ENCODE measurements at regions not wholly inside any gene's neighbourhood (a gene's known extent, or its start where the extent isn't known, plus 50 kb on each side); places are given as distances from the start of the nearest gene placed in this dataset.
"Not testable (repeated sequence)": the region's sequence is repeated elsewhere in the genome, so short reads cannot be mapped to it uniquely, and the experiment has no call there.

GRCh38 chr10:9453871-9454270, 1399.4 kb downstream of the GATA3 start:
- not testable (repeated sequence) for DNase-seq

GRCh38 chr10:9469663-9470205, 1415.2 kb downstream of the GATA3 start:
- no peak for DNase-seq

DNA sequence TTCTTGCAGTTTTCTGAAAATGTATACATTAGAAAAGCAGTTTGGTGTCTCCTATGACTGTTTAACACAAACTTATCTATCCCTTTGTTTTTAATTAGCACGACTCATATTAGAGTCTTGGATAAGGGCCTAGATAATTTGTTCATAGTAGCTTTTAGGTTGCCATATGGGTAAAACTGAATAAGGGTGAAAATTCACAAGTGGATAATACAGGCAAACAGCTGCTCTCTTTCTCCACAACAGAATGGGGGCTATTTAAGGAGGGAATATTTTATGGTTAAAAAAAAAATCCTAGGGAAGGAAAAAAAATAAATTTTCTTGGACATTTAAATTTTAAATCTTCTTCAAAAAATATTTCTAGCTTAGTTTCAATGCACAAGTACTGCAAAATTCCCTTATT, 1416.1 kb downstream of the GATA3 start:
- DNase-seq: no peak

- DNase-seq: no peak
Observed at GRCh38 chr10:9501944-9502343, 1447.5 kb downstream of the GATA3 start.

GRCh38 chr10:9504227-9504626, 1449.7 kb downstream of the GATA3 start:
- DNase-seq: no peak

- no peak for DNase-seq
Observed at GRCh38 chr10:9505546-9505945, 1451.1 kb downstream of the GATA3 start.

DNA sequence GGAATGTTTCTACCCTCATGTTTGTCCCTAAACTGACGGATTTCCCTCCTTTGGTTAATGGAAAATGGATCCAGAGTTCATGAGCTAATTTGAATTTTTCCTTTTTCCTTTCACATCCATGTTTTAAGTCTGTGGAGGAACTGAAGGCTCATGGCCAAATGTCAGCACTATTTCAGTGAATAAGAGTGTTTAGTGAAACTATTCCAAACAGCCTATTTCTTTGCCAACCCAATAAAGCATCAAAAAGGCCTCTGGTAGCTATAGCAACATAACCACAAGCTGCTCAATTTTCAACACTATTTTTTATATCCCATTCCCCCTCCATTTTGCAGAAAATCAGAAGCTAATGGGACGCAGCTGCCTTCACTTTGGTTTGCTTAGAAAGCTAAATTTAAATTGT, 1454.1 kb downstream of the GATA3 start:
- no peak for DNase-seq

GRCh38 chr10:9510626-9511025, 1456.1 kb downstream of the GATA3 start:
- no peak for DNase-seq

DNA sequence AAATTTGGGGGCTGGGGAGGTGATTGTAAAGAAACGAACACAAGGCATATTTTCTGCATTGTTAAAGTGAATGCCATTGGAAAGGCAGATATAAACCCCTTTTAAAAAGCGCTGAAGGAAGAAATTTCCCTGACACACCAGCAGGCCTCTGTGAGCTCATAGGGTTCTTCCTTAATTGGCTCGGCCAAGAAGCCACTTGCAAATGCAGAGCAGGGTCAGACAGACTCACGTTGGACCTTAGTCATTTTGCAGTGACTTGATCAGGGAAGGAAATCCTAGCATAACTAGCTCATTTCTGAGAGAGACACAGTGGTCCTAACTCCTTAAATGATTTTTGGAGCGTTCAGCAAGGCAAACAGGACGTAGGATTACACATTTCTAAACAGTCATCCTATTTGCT, 1461.4 kb downstream of the GATA3 start:
- DNase-seq: no peak

DNA sequence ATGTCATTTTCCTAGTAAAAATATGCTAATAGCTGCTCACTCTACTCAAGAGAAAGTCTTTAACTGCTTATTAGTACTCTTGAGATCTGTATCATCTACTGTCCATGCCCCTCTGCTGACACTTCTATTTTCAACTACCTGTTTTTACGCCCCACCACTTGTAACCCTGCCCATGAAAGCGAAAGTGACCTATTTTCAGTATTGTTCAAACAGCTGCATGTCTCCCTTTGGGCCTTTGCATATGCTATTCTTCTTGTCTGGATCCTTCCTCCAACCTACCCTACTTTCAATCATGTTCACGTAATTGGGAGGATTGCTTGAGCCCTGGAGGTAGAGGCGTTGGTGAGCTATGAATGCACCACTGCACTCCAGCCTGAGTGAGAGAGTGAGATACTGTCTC, 1481.3 kb downstream of the GATA3 start:
- DNase-seq: no peak

- no peak for DNase-seq
Observed at GRCh38 chr10:9545073-9545472, 1472.6 kb upstream of the CELF2 start.

DNA sequence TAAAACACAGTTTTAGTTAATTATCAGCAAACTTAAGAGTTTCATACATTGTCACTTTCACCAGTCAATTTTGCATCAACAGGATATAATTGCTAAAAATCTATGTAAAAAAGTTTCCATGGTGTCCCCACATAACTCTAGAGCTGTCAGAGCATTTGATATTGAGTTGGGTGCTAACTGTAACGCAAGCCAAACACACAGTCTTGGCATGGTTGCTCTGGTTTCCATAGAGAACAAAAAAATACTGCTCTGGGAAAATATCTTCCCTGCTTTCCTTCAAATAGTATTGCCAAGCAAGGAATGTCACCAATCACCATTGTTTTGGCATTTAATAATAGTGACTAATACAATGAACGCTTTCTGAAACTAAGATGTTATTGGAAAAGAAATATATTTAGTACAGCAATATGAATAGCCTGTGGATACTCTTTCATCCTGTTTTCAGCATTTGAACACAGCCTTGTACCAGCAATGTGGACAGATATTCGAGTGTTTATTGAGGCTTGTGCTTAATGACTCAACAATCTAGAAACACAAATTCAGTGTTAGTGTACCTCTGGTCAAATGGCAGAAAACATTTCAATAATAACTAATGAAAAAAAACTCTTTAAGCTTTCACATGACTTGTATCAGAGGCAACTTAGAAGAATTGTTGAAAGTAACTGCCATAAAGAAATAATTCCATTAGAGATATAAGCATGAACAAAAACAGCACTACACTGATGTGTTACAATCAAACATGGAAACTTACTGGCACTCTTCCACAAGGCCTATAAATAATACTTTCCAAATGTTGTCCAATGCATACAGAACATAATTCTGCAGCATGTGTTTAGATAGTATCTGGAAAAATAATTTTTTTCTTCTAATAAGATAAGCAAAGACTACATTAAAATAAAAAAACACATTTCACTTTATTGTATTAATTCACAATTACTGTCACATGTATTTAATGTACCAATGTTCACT, 1469.5 kb upstream of the CELF2 start:
- no peak for DNase-seq

DNA sequence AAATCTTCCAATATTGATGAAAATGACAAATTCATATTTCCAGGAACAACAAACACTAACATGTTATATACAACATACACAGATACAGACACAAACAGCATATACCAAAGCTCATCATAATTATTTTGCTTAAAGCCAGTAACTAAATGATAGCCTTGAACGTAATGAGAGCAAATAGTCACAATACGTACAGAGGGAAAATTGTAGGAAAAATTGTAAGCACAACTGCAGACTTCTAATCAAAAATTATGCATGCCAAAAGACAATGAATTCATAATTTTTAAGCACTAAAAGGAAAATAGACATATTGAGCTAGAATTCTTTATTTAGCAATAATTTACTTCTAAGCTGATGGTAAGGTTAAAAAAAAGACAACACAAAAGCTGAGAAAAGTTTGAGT, 1466.9 kb upstream of the CELF2 start:
- DNase-seq: no peak

DNA sequence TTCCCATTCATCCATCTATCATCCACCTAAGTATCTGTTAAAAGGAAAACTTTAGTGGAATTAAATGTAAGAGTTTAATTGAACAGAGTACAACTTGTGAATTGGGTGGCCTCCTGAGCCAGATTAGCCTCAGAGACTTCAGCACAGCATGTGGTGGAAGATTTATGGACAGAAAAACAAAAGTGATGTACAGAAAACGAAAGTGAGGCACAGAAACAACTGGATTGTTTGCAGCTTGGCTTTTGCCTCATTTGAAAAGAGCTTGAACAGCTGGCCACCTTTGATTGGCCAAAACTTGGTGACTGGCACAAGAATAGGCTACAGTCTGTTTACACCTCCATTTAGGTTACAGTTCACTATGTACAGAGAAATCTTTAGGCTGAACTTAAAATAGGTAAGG, 1463.4 kb upstream of the CELF2 start:
- DNase-seq: no peak

- DNase-seq: no peak
Observed at GRCh38 chr10:9560976-9561375, 1456.7 kb upstream of the CELF2 start.

GRCh38 chr10:9561821-9562505, 1455.7 kb upstream of the CELF2 start:
- no peak for DNase-seq

- no peak for DNase-seq
Observed at GRCh38 chr10:9577746-9578145, 1439.9 kb upstream of the CELF2 start.

GRCh38 chr10:9579110-9579705, 1438.5 kb upstream of the CELF2 start:
- DNase-seq: no peak

GRCh38 chr10:9582803-9583202, 1434.9 kb upstream of the CELF2 start:
- DNase-seq: not testable (repeated sequence)

DNA sequence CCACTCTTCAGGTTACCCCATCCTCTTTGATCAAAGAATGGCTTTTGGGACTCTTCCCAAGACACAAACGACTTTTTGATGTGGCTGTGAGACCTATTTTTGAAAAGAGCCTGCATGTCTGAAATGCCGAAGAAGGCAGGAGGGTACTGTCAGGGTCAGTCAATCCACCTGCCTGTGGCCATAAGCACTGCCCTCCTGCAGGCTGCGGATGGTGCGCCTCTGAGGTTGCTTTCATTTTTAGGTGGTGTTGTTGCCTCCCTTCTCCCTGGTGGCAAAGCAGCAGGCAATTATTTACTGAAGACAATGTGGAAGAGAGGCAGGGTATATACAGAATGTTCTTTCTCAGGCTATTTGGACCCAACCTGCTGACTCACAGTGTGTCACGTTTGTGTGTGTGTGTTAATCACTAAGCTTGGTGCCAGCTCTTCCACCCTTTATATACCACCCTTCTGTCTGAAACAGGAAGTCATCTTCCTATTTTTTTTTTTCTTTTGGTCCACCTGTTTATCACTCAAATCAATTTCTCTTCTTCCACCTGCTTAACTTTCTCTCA, 1421.2 kb upstream of the CELF2 start:
- no peak for DNase-seq

- no peak for DNase-seq
Observed at GRCh38 chr10:9602998-9603397, 1414.7 kb upstream of the CELF2 start.

- DNase-seq: no peak
Observed at GRCh38 chr10:9603972-9604371, 1413.7 kb upstream of the CELF2 start.

- DNase-seq: no peak
Observed at GRCh38 chr10:9605231-9605630, 1412.4 kb upstream of the CELF2 start.

Measured in T-helper 1 cell (primary cell).